ENCODE measurements at regions not wholly inside any gene's neighbourhood (a gene's known extent, or its start where the extent isn't known, plus 50 kb on each side); places are given as distances from the start of the nearest gene placed in this dataset.

DNA sequence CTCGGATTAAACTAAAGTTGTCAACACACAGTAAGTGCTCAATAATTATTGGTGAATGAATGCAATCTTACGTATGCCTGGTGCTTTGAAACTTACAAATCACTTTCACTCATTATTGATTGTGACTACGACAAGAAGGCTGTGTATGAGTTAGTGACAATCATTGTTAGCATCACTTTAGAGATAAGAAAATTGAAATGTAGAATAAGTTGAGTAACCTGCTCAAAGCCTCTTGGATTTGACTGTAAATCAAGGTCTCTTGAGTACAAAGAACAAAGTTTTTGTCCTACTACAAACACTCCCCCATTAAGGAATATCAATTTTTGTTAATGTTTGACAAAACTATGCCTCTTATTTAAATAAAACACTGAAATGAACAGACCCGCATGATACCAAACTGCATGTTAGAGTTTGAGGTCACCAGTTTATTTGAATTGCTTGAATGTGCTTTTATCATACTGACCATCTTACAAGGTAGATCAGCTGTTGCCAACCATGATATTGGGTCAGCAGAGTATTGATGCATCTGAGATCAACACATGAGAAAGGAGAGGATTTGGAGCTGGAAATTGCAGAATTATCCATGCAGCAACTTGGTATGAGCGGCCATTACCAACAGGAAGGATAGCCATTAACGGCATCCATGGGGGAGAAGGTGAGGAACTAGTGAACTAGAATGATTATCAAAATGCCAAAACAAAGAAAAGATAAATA is 142.1 kb downstream of the IRS1 start:
- DNase-seq = no peak
- intact Hi-C loops (cut with DNase I) = loop anchor here (10.0 kb wide), 1 partner anchor 137 kb away; the partner anchor contains the start of gene IRS1
- ATAC-seq (ENCODE audit: poor library complexity) = no peak

DNA sequence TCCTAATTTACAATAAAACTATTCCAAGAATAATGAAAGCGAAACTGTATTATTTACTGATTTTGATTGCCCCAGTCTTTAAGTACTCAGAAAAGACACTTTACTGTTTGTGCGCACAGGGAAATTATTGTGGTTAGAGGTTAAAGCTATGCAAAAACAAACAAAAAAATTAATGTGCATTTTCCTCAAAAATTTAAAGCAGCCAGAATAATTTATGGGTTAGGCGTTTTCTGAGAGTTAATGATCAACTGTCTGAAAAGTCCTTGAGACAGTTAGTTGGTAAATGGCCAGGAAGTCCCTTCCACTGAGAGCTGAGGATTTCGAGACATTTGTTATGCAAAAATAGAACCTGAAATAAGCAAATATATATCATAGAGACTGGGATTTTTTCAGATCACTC is 143.3 kb downstream of the IRS1 start:
- no peak for DNase-seq
- no peak for ATAC-seq (ENCODE audit: poor library complexity)
- intact Hi-C loops (cut with DNase I) = loop anchor here (10.0 kb wide), 1 partner anchor 138 kb away; the partner anchor contains the start of gene IRS1

DNA sequence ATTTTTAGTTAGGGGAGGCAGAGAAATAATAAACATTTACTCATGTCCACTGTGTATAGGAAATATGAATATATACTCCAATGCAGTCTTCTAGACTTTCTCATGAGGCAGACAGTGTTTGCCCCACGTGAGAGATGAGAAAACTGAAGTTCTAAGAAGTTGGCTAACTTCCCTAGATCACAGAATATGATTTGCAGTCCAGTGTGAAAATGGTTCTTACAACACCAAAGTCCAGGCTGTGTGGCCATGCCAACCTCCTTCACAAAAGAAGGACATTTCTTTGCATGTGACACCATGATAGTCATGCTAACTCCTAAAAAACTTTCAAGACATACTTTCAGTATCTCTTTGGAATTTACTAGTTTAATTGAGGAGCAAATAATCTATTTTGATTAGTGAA is 143.7 kb downstream of the IRS1 start:
- DNase-seq (no peak), ATAC-seq (ENCODE audit: poor library complexity) (no peak)
- intact Hi-C loops (cut with DNase I) = loop anchor here (10.0 kb wide), 1 partner anchor 139 kb away; the partner anchor contains the start of gene IRS1

DNA sequence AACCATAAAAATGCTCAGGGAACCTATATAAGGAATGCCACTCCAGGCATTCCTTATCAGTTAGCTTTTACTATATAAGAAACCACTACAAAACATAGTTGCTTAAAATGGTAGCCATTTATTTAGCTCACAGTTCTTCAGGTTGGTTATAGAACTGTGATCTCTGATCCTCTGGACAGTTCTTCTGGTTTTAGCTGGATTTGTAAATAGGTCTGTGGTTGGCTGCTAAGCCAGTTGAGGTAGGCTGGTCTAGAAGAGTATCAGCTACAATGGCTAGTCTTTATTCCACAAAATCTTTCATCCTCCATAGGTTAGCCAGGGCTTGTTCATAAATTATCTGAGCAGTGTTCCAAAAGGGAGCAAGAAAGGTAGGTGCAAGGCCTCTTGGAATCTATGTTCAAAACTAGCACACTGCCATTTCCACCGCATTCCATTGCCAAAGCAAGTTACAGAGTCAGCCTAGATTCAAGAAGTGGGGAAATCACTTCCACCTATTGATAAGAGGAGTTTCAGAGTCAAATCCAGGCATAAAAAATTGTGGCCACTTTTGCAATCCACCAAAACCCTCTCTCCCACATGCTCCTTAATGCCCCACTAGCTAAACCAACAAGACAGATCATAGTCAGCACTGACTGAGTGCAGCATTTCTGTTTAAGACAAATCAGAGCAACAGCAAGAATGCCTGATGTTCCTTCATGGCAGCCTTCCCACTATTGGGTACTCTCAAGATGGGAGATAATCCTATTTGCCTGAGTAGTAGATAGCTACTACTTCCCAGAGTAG is 146.4 kb downstream of the IRS1 start:
- no peak for DNase-seq
- intact Hi-C loops (cut with DNase I) = loop anchor here (10.0 kb wide), 1 partner anchor 142 kb away; the partner anchor contains the start of gene IRS1
- no peak for ATAC-seq (ENCODE audit: poor library complexity)

DNA sequence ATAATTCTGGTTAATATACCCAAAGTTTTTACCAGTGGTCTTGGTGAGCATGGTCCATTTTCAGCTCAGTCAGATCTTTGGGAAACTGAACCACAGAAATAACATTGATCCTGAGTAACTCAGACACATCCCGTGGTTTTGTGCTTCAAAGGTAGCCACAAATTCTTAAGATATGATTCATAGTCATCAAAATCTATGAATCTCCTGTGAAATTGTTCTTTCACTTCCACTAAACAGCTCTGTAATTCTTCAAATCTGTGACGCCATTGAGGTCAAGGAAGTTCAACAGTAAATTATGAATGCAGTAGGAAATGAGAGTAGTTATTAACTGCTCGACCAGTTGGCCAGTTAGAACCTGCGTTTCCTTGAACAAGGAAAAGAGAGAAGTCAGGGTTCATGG is 147.3 kb downstream of the IRS1 start:
- DNase-seq (no peak), ATAC-seq (ENCODE audit: poor library complexity) (no peak)
- intact Hi-C loops (cut with DNase I) = loop anchor here (10.0 kb wide), 1 partner anchor 142 kb away; the partner anchor contains the start of gene IRS1

DNA sequence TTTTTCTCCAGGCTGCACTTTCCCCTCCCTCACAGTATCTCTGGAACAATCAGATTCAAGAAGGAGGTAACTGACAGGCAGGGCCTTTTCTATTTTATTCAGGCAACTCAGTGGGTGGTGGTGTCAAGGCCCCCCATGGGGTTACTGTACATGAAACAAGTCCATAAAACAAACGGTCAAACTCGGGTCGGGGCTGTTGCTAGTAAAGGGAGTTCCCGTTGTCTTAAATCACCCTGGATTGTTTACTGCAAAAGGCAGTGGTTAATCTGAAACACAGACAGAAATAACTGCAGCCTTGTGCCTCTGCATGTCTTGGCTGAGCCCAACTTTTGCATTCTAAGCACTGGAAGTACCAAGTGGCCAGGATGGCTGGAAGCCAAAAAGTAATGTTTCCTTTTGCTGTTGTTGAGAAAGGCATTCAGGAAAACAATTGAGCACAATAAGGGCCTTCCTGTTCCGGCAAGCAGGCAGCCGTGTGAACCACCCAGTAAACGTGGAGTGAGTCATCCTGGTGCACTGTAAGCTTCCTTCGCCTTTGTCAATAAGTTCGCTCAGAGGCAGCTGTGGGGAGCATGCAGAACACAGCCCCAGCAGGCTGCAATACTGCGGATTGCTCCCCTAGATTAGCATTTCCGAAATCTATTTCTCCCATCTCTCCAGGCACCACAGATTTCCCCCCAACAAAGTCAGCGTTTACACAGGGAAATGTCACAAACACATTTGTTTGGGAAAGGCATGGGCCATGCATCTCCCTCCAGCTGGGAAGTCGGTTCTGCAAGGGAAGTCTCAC is 149.6 kb downstream of the IRS1 start:
- intact Hi-C loops (cut with DNase I) = loop anchor here (2.0 to 10.0 kb wide), 2 partner anchors 73 to 145 kb away; partner anchors contain the start of gene IRS1
- peak; percentile 92 for ATAC-seq (ENCODE audit: poor library complexity)
- DNase-seq = peak; percentile 68

DNA sequence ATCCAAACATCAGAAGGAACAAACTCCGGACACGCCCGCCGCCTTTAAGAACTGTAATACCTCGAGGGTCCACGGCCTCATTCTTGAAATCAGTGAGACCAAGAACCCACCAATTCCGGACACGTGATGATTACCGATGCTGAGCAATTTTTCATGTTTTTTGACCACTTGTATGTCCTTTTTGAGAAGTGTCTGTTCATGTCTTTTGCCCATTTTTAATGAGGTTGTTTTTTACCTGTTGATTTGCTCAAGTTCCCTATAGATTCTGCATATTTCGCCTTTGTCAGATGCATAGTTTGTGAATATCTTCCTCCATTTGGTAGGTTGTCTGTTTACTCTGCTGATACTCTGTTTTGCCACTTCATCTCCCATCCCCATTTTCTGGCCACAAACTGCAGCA is 150.4 kb downstream of the IRS1 start:
- intact Hi-C loops (cut with DNase I) = no loop called here
- no peak for ATAC-seq (ENCODE audit: poor library complexity)
- no peak for DNase-seq

DNA sequence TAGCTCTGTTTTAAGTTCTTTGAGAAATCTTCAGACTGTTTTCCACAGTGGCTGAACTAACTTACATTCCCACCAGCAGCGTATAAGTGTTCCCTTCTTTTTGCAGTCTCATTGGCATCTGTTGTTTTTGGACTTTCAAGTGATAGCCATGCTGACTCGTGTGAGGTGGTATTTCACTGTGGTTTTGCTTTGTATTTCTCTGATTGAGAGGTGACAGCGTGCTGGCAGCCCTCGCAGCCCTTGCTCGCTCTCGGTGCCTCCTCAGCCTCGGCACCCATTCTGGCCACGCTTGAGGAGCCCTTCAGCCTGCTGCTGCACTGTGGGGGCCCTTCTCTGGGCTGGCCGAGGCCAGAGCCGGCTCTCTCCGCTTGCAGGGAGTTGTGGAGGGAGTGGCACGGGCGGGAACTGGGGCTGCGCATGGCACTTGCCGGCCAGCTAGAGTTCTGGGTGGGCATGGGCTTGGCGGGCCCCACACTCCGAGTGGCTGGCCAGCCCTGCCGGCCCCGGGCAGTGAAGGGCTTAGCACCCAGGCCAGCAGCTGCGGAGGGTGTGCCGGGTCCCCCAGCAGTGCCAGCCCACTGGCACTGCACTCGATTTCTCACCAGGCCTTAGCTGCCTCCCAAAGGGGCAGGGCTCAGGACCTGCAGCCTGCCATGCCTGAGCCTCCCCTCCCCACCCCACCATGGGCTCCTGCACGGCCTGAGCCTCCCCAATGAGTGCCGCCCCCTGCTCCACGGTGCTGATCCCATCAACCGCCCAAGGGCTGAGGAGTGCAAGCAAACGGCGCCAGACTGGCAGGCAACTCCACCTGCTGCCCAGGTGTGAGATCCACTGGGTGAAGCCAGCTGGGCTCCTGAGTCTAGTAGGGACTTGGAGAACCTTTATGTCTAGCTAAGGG is 151.8 kb downstream of the IRS1 start:
- DNase-seq (no peak), ATAC-seq (ENCODE audit: poor library complexity) (no peak)
- intact Hi-C loops (cut with DNase I) = no loop called here

DNA sequence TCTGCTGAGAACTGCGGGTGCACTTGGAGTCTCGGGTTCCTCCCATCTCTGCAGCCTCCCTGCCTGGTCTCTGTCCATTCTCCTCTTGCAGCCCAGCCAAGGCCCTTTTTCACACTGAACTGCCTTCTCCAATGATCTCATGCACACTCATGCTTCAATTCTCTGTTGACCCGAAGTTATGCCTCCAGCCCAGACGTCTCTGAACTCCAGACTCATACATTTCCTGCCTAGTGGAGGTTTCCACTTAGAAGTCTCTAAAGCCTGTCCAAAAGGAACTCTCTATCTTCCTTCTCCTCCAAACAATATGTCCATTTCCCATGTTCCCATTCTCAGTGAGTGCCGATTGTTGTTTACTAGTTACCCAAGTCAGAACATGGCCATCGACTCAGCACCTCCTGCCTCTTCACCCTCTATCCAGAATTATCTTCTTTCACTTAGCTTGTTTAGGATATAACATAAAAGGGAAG is 155.2 kb downstream of the IRS1 start:
- ATAC-seq (ENCODE audit: poor library complexity) (peak; percentile 74), DNase-seq (peak; percentile 48)
- intact Hi-C loops (cut with DNase I) = no loop called here

DNA sequence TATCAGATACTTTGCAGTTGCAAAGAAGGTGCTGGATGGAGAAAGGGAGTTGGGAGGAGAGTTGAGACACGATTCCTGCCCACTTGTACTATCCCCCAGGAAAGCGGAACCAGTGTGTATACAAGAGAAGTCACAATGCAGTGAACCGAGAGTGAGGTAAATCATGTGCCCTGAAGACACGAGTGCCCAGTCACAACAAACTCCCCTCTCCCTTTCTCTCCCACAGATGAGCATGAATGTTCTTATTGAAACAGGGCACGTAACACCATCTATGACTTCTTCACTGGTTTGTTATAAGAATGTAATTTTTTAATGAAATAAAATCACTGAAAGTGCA is 155.7 kb downstream of the IRS1 start:
- ATAC-seq (ENCODE audit: poor library complexity) (no peak), DNase-seq (no peak)
- intact Hi-C loops (cut with DNase I) = no loop called here

DNA sequence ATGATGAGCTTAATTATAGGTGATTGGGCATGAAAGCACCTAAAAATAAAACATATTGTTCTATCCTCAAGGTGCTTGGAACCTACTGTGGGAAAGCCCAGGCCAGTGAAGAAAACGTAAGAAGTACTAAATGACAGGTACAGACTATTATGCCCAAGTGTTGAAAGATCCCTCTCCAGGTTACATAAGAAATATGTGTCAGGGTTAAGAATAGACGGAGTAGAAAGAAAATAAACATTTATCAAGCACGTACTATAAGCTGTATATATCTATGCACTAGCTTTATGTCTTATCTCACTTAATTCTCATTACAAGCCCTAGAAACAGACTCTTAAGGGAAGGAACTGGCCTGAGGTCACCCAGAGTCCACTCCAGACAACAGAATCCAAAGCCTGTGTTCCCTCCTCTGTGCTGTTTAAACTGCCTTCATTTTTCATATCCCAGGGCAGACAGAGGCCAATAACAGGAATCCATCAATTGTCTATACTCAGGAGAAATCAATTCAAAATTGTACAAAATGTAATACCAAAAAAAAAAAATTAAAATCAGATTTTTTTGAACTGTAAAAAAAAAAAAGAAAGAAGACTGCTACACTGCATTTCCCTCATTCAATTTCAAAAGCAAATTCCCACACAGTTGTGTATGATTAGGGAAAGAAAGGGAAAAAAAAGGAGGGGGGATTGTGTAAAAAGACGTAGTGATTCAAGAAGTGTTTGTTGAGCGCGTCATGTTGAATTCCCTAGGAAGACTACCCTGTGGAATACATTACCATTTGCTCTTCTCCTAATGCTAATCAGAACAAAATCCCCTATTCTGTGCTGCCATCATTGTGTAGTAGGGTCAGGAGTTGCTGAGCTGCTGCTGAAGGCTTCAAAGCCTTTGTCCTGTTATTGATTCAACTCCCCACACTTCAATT is 156.3 kb downstream of the IRS1 start:
- intact Hi-C loops (cut with DNase I) = no loop called here
- peak; percentile 44 for ATAC-seq (ENCODE audit: poor library complexity)
- DNase-seq = no peak

DNA sequence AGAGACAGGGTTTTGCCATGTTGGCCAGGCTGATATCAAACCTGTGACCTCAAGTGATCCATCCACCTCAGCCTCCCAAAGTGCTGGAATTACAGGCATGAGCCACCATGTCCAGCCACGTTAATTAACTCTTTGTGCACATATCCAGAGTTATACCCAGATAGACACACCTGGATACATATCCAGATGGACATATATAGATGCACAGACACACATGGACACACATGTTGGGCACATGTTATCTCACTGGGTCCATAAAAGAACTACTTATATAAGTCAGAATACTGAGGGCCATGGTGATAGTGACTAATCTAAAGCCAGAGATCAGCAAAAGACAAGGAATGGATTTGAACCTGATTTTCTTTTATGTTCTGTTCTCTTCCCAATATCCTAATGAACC is 158.6 kb downstream of the IRS1 start:
- ATAC-seq (ENCODE audit: poor library complexity) (no peak), DNase-seq (no peak)
- intact Hi-C loops (cut with DNase I) = no loop called here

DNA sequence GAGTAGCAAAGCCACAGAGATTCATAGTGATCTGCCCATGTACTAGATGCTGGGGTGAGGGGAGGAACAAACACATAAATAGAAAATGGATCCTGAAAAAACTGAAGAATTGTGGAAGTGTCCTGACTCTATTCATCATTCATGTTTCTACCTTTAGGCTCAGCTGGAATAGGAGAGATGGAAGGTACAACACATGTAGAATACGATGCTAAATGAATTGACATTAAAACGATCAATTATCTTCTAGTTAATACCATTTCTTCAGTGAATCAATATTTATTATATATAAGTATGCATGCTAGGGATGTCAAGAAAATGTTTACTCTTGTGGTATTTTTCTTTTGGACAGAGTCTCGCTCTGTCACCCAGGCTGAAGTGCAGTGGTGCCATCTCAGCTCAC is 159.1 kb downstream of the IRS1 start:
- intact Hi-C loops (cut with DNase I) = no loop called here
- ATAC-seq (ENCODE audit: poor library complexity) = no peak

DNA sequence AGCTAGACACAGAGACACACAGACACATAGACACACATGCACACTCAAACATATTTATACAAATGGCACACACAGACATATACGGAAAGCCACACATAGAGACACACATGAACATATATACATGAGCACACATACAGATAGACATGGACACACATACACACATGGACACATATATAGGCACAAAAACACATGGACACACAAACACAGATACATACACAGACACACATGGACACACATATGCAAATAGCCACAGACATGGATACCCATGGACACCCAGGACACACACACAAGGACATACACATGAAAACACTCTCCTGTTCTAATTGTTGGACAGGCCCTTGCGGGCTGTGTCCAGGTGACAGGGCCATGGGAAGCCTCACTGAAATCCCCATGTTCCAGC is 160.1 kb downstream of the IRS1 start:
- intact Hi-C loops (cut with DNase I) = no loop called here
- DNase-seq = no peak
- no peak for ATAC-seq (ENCODE audit: poor library complexity)

More for the DNA sequence above, 159.1 kb downstream of the IRS1 start:
- DNase-seq = no peak

DNA sequence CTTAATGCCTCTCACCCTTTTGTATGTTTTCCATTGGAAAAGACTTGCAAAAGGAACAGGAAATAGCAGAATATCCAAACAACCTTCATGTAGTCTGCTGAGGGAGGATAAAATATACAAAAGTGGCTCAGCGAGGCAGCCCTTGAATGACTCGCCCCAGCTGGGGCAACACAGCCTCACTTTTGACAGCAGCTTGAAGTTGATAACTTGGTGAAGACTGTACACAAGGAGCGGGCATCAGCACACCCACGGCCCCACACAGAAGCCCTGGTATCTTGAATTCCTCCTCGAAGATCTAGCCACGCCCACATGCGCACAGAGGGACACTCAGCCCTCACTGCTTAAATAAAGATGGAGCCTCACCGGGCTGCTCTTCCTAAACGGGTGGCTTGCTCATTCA is 161.0 kb downstream of the IRS1 start:
- no peak for DNase-seq
- intact Hi-C loops (cut with DNase I) = no loop called here
- no peak for ATAC-seq (ENCODE audit: poor library complexity)

DNA sequence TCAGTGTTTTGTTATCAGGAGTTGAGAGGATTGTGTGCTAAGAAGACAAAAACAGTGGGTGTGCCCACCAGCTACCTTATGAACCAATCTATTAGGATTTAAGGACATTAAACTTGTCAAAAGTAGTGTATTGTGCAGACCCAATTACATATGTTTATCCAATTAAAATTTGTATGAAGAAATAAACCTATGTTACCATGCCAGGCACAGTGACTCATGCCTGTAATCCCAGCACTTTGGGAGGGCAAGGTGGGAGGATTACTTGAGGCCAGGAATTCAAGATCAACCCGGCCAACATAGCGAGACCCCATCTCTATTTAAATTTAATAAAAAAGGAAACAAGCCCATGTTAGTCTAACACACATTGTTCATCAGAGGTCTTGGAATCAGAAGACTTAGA is 162.2 kb downstream of the IRS1 start:
- ATAC-seq (ENCODE audit: poor library complexity) (no peak), DNase-seq (no peak)
- intact Hi-C loops (cut with DNase I) = no loop called here

DNA sequence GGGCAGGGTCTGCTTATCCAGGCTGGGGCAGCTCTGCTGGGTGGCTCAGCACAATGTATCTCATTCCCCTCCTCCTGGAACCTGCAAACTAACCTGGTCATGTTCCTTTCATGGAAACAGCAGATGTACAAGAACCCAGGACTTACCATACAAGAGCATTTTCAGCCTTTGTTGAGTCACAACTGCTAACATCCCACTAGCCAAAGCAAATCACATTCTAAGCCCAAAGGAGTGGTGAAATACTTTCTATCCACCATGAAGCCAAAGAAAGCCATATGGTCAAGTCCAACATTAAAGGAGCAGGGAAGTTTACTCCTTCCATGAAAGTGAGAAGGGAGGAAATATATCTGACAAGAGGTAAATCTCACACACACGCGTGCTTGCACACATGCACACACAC is 163.0 kb downstream of the IRS1 start:
- DNase-seq (no peak), ATAC-seq (ENCODE audit: poor library complexity) (no peak)
- intact Hi-C loops (cut with DNase I) = no loop called here

All from Right ventricle myocardium superior (tissue), 1 donor.